RWPE2 (cell line): ENCODE measurements at regions not wholly inside any gene's neighbourhood (a gene's known extent, or its start where the extent isn't known, plus 50 kb on each side); places are given as distances from the start of the nearest gene placed in this dataset.

Experiments used
- ATAC-seq: fragments of 200-7000 bp; cut with Tn5 transposase; 3 replicates; pipeline ENCODE4 v1.9.1; 2021; ENCODE audit warnings: low read depth
- DNase-seq: peaks from one replicate; pipeline ENCODE4 v3.0.0-alpha.2; 2020; ENCODE audit warnings: low spot score
- H3K27ac ChIP-seq: fragments of 450-650 bp; 2 replicates; pipeline ENCODE4 v1.5.1; 2017; ENCODE audit warnings: mild to moderate bottlenecking; ENCODE audit not compliant: poor library complexity, severe bottlenecking
- H3K27me3 ChIP-seq: fragments of 250-450 bp; sonication (Bioruptor Pico); 2 replicates; pipeline ENCODE4 v1.5.1; 2021; ENCODE audit warnings: mild to moderate bottlenecking, moderate library complexity; ENCODE audit not compliant: insufficient read depth, poor library complexity, severe bottlenecking
- H3K36me3 ChIP-seq: fragments of 250-450 bp; sonication (Bioruptor Pico); 2 replicates; pipeline ENCODE4 v1.5.1; 2020; ENCODE audit warnings: low read depth, mild to moderate bottlenecking, moderate library complexity
- H3K4me1 ChIP-seq: fragments of 250-450 bp; sonication (Bioruptor Pico); 2 replicates; pipeline ENCODE4 v1.5.1; 2021; ENCODE audit warnings: mild to moderate bottlenecking, moderate library complexity; ENCODE audit not compliant: insufficient read depth, poor library complexity, severe bottlenecking
- H3K4me3 ChIP-seq: fragments of 250-450 bp; sonication (Bioruptor Pico); 2 replicates; pipeline ENCODE4 v1.5.1; 2021; ENCODE audit warnings: mild to moderate bottlenecking, moderate library complexity; ENCODE audit not compliant: severe bottlenecking
- H3K9me3 ChIP-seq: fragments of 250-450 bp; sonication (Bioruptor Pico); 2 replicates; pipeline ENCODE4 v1.5.1; 2021; ENCODE audit warnings: mild to moderate bottlenecking, moderate library complexity; ENCODE audit not compliant: severe bottlenecking
- CTCF ChIP-seq: fragments of 450-650 bp; IDR thresholded peaks from one replicate; pipeline ENCODE4 v1.5.1; 2017; ENCODE audit warnings: mild to moderate bottlenecking, moderate library complexity; ENCODE audit not compliant: poor library complexity, severe bottlenecking

- H3K4me1 ChIP-seq: no peaks in the 10 kb centered on the region
- no peaks in the 10 kb centered on the region for H3K36me3 ChIP-seq
- peaks cover 8% of the 10 kb centered on the region for H3K27me3 ChIP-seq
- H3K9me3 ChIP-seq: no peaks in the 10 kb centered on the region
- no peak overlapping the region for H3K4me3 ChIP-seq
- TF ChIP-seq CTCF: no peak
- ATAC-seq: no peak
- no peak overlapping the region for H3K27ac ChIP-seq
- no peak for DNase-seq
Measured at GRCh38 chr1:104733866-104734265, 984.2 kb downstream of the AMY1C start.

DNA sequence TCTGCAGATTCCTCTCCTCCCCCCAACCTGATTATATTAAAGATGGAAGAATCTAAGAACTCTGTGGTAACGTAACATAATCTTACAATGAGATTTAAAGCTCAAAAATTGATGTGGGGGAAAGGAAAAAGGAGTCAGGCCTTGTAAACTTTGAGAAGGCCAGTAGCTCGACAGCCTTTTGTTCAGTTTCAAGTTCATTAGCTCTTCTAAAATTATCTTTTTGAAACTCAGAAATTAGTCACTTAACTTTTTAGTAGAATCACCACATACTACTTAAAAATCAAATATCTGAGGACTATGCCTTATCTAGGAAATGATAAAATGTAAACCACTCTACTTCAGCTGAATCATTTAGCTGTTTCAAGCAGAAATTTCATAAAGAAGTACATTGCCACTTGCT, 996.2 kb downstream of the AMY1C start:
- DNase-seq: no peak
- TF ChIP-seq CTCF: no peak
- H3K27me3 ChIP-seq: peaks cover 14% of the 10 kb centered on the region
- ATAC-seq: no peak
- no peaks in the 10 kb centered on the region for H3K36me3 ChIP-seq
- no peak overlapping the region for H3K27ac ChIP-seq
- no peaks in the 10 kb centered on the region for H3K4me1 ChIP-seq
- no peaks in the 10 kb centered on the region for H3K9me3 ChIP-seq
- no peak overlapping the region for H3K4me3 ChIP-seq

- Histone ChIP-seq H3K4me1 (no peaks in the 10 kb centered on the region), H3K36me3 (no peaks in the 10 kb centered on the region), H3K27ac (no peak overlapping the region), H3K4me3 (no peak overlapping the region), H3K27me3 (peaks cover 14% of the 10 kb centered on the region), H3K9me3 (no peaks in the 10 kb centered on the region)
- no peak for TF ChIP-seq CTCF
- ATAC-seq (no peak), DNase-seq (no peak)
Measured at GRCh38 chr1:104746994-104747393, 997.3 kb downstream of the AMY1C start.

DNA sequence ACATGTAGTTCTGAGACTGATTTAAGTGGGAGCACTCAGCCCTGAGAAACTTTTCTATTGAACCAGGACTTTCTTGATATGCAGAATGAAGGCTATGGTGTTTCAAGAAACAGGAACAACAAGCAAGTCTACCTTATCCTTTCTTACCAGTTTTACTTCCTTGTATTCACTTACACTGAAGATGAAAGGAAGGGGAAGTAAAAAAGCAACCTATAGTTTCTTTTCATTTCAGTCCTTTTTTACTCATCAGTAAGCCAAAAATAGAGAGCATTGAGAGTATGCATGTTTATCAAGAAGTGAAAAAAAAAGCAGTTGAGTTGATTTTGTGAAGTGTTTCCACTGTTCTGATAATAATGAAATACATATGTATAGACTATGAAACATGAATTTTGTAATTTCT, 1010.3 kb downstream of the AMY1C start:
- Histone ChIP-seq H3K4me1 (no peaks in the 10 kb centered on the region), H3K27ac (no peak overlapping the region), H3K36me3 (no peaks in the 10 kb centered on the region), H3K27me3 (no peaks in the 10 kb centered on the region), H3K9me3 (no peaks in the 10 kb centered on the region), H3K4me3 (no peak overlapping the region)
- ATAC-seq (no peak), DNase-seq (no peak)
- no peak for TF ChIP-seq CTCF

GRCh38 chr1:104761961-104762570, 1012.4 kb downstream of the AMY1C start:
- H3K4me1 ChIP-seq: no peaks in the 10 kb centered on the region
- H3K4me3 ChIP-seq: no peak overlapping the region
- H3K36me3 ChIP-seq: no peaks in the 10 kb centered on the region
- DNase-seq (no peak), ATAC-seq (no peak)
- TF ChIP-seq CTCF: no peak
- no peak overlapping the region for H3K27ac ChIP-seq
- H3K9me3 ChIP-seq: no peaks in the 10 kb centered on the region
- H3K27me3 ChIP-seq: no peaks in the 10 kb centered on the region
